HK-2 (cell line): ENCODE measurements at regions not wholly inside any gene's neighbourhood (a gene's known extent, or its start where the extent isn't known, plus 50 kb on each side); places are given as distances from the start of the nearest gene placed in this dataset.

Source experiments
- DNase-seq: peaks from one replicate; pipeline ENCODE4 v3.0.0-alpha.2; 2018; ENCODE audit not compliant: unreplicated experiment

DNA sequence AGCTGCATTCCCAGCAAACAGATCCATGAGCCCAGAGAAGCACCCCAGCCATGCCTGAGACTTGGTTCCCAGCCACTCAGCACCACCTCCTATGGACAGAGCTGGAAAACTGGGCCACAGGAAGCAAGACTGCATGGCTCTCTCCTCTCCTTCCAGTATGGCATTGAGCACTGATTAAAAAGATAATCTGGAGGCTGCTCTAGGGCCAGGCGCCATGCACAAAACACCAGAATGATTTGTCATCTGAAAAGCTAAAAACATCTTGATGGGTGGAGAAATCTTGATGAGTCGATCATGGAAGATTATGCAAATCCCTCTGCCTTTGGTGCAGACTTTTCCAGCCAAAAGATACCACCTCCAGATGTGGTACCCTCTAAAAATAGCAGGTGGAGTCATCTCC is 62.7 kb upstream of the MRPS22 start:
- no peak for DNase-seq

DNA sequence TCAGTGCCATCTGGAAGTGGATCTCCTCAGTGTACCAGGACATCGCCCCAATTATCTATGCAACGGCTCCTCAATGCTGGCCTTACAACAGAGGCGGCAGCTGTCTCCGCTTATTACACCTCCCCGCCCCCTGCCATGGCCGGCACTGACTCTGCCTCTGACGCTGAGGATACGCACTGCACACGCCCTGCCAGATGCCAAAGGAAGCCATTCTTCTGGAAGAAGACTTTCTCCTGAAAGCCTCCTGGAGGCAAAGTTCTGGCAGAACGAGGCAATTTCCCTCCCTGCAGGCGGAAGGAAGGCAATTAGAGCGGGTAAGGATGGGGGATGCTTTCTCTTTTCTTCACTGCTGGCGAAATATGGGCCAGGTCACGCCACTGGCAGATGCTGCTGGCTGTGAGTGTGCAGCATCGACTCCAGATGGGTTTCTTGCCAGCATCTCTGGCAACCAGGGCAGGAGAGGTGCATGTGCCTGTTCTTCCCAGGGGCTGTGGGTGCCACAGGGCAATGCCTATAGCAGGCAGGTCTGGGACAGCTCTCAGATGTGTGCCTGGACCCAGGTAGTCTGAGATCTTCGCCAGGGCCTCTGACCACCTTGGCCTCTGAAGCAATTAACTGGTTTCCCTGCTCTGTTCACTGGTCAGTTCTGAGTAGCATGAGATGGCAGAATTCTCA is 62.2 kb upstream of the MRPS22 start:
- no peak for DNase-seq

- no peak for DNase-seq
These were observed 60.5 kb upstream of the MRPS22 start for GRCh38 chr3:139283301-139283700.

DNA sequence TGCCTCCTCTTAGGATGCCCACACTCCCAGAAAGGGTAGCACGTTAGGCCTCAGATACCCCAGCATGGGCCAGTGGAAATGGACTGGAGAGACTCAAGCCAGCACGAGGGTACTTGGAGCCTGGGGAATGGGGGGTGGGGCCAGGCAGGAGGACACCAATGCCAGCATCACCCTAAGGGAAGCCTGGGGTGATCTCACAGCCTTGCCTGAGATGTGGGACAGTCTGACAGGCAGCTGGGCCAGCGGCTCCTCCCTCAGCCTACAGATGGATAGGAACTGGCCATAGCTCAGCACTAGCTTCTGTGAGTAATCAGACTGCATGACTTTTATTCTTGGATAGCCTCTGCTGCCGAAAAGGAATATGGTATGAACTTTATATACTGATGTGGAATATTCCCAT is 59.6 kb upstream of the MRPS22 start:
- no peak for DNase-seq

DNA sequence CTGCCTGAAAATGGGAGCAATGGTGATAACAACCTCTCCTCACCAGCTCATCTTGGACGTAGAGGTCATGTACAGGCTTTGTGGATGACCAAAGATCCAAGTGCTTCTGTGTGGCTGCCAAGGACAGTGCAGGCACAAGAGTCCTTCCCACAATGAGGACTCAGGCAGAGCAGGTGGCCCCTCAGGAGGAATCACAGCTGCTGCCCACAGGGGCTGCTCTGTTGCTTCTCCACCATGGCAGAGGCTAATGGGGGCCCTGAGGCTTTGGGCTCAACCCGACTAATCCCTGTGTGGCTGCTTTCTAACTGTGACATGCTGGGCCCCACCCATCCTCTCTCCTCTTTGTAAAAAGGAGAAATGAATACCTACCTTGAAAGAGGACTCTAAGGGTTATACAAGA is 58.1 kb upstream of the MRPS22 start:
- no peak for DNase-seq

GRCh38 chr3:139286241-139286640 is 57.6 kb upstream of the MRPS22 start:
- no peak for DNase-seq

DNA sequence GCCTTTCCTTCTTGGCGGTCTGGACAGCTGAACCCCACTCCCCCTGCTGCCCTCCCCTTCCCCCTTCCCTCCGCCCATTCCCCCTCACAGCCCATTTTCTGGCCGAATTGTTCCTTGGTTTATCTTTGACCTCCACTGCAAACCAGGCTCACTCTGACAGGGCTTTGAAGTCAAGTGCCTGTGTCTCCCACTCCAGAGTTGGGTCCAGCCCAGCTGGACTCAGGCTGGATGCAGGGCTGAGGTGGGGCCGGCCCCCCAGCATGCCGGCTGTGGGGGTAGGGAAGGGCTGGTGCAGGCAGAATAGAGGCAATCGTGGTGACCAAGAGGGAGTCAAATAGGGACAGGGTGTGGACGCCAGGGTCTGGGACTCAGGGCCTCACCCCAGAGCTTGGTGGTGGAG is 57.0 kb upstream of the MRPS22 start:
- DNase-seq, result no peak

- DNase-seq, result no peak
These were observed 56.3 kb upstream of the MRPS22 start for GRCh38 chr3:139287557-139287956.

DNA sequence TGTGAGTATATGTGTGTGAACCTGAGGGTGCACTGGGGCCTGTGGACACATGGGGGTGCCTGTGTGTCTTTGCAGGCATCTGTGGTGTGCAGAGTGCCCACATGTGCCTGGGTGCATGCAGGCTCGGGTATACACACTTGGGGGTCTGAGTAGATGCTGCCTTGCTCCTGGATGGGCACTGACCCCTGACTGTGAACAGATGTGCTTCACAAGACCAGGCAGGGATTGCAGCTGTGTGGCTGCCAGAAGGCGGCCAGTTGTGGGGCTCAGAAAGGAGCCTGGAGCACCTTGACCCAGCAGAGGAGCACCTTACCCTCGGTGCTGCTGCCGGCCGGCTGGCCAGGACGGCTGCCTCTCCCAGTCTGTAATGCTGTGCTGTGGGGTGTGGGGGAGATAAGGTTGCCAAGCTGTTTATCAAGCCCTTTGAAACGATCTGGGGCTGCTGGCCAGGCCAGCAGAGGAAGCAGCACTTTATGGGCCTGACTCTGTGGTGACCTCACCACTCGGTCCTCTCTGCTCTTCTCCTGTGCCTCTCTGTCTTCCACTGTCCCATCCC is 55.5 kb upstream of the MRPS22 start:
- DNase-seq, result no peak

GRCh38 chr3:139289860-139290524 is 53.8 kb upstream of the MRPS22 start:
- no peak for DNase-seq

GRCh38 chr3:139291276-139292051 is 52.4 kb upstream of the MRPS22 start:
- no peak for DNase-seq

GRCh38 chr3:139292192-139292591 is 51.6 kb upstream of the MRPS22 start:
- DNase-seq, result no peak

DNA sequence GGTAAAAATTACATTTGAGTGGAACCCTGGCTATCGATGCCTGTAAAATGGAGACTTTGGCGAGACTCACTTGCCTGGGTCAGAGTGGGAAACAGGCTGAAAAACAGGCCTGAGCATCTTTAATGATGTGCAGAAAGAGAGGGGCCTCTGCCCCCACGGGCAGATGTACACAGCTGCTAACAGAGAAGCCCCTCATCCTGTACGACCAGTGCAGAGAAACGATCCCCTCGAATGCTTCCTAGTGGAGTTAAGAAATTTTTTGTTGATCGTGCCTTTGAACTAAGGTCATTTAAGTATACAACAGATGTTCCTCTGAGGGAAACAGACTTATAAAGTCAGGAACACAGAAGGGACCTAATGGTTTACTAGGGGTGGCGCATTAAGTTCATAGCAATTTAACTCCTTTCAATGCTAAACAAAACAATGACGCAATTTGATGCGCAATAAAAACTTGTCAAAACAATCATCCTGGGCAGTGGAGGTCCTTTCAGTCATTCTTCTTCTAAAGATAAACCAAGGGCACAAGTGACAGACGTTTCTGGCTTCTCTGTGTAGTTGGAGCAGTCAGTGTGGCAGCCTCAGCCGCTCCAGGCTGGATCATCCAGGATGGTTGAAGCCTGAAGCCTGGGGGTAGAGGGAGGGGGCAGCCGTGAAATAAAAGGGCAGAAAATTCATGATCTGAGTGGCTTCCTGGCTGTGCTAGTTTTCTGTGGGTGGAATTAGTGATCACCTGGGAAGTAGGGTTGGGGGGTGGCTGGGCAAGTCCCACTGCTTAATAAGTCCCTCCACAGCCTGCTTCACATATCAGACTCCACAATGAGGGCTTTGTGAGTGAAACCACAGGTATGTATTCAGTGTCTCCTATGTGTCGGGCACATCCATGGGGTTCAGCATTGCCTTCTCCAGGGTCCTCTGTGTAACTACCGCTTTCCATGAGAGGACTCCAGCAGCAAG is 50.8 kb upstream of the MRPS22 start:
- DNase-seq, result no peak

GRCh38 chr3:139293665-139294023 is 50.2 kb upstream of the MRPS22 start:
- no peak for DNase-seq
